Endothelial cell of umbilical vein (primary cell): ENCODE measurements at regions not wholly inside any gene's neighbourhood (a gene's known extent, or its start where the extent isn't known, plus 50 kb on each side); places are given as distances from the start of the nearest gene placed in this dataset.

Source experiments
- BruUV-seq: library from RNA; stranded (reverse); fragments of 400-500 nt; replicated peaks from 2 replicates; lab custom pipeline; 2021; lab: Mats Ljungman, UMichigan
- CTCF ChIA-PET: fragments of 300-600, 350-600 bp; sonication (Branson Sonifier 250); formaldehyde crosslinking; loops from one replicate; lab custom pipeline; 2021; ENCODE audit warnings: antibody characterized with exemption, inconsistent platforms; lab: Charles Lee
- POLR2A ChIA-PET: fragments of 300-600, 350-600 bp; sonication (Branson Sonifier 250); formaldehyde crosslinking; loops from one replicate; lab custom pipeline; 2021; ENCODE audit warnings: antibody characterized with exemption, inconsistent platforms; lab: Charles Lee
- DNase-seq: peaks from one replicate; pipeline ENCODE4 v3.0.0-alpha.2; 2011; ENCODE audit warnings: low read depth, low spot score
- FAIRE-seq: peaks from 2 replicates; lab custom pipeline; 2011; peaks lifted over from hg19 to GRCh38; lab: Jason Lieb, UNC
- H2AFZ ChIP-seq: 2 replicates; pipeline ENCODE4 v1.6.0; 2012; ENCODE audit warnings: low read depth, low read length, control low read depth, inconsistent platforms
- H3K27ac ChIP-seq: 2 replicates; pipeline ENCODE4 v1.5.1; 2011; ENCODE audit warnings: low read depth, mild to moderate bottlenecking, control low read depth, low read length, moderate library complexity; ENCODE audit not compliant: insufficient read depth
- H3K27me3 ChIP-seq, 2 experiments: 2 replicates each; pipeline versions ENCODE4 v1.6.0 to v1.6.1; 2011; ENCODE audit warnings: low read length in 2 of 2, mixed read lengths in 1 of 2; ENCODE audit not compliant: control insufficient read depth in 2 of 2, insufficient read depth in 2 of 2
- H3K36me3 ChIP-seq, 2 experiments: 2 replicates in 1 of 2; 3 replicates in 1 of 2; pipeline ENCODE4 v1.5.1; 2011; ENCODE audit warnings: low read length in 2 of 2, mild to moderate bottlenecking in 1 of 2, moderate library complexity in 1 of 2; ENCODE audit not compliant: control insufficient read depth in 2 of 2, insufficient read depth in 2 of 2; ENCODE audit errors: extremely low read depth in 1 of 2
- H3K4me1 ChIP-seq: 3 replicates; pipeline ENCODE4 v1.5.1; 2011; ENCODE audit warnings: mild to moderate bottlenecking, low read length; ENCODE audit not compliant: control insufficient read depth, insufficient read depth; ENCODE audit errors: extremely low read depth
- H3K4me2 ChIP-seq: 2 replicates; pipeline ENCODE4 v1.6.1; 2011; ENCODE audit warnings: low read length, control low read depth, mixed read lengths; ENCODE audit not compliant: insufficient read depth
- H3K4me3 ChIP-seq, 3 experiments: fragments of 200-600 bp in 1 of 3; sonication (generic), shearing (Covaris generic) in 1 of 3; replicated peaks in 1 of 3; 2 replicates each; pipeline ENCODE4 v1.5.1; 2011 to 2016; ENCODE audit warnings: control low read depth in 3 of 3, low read length in 3 of 3, mild to moderate bottlenecking in 2 of 3, inconsistent platforms in 1 of 3, low read depth in 1 of 3, moderate library complexity in 1 of 3; ENCODE audit not compliant: insufficient read depth in 1 of 3
- H3K79me2 ChIP-seq: 2 replicates; pipeline ENCODE4 v1.6.0; 2012; ENCODE audit warnings: low read length, inconsistent platforms; ENCODE audit not compliant: control insufficient read depth, insufficient read depth
- H3K9ac ChIP-seq: replicated peaks from 2 replicates; pipeline ENCODE3; 2011; ENCODE audit warnings: low read length, control low read depth; ENCODE audit not compliant: insufficient read depth; ENCODE audit errors: extremely low read depth
- H3K9me1 ChIP-seq: replicated peaks from 3 replicates; pipeline ENCODE4 v1.6.0; 2011; ENCODE audit warnings: mild to moderate bottlenecking, low read length; ENCODE audit not compliant: control insufficient read depth, insufficient read depth; ENCODE audit errors: extremely low read depth
- H3K9me3 ChIP-seq: replicated peaks from 2 replicates; pipeline ENCODE4 v1.5.1; 2012; ENCODE audit warnings: low read length, inconsistent platforms; ENCODE audit not compliant: control insufficient read depth, insufficient read depth
- H4K20me1 ChIP-seq: replicated peaks from 2 replicates; pipeline ENCODE3; 2011; ENCODE audit warnings: mild to moderate bottlenecking, low read length; ENCODE audit not compliant: control insufficient read depth, insufficient read depth; ENCODE audit errors: extremely low read depth
- CTCF ChIP-seq, 2 donors: IDR thresholded peaks; 1 replicate in 1 of 2; 2 replicates in 1 of 2; pipeline ENCODE4 v1.5.1; 2011; ENCODE audit warnings: low read length in 2 of 2, mild to moderate bottlenecking in 2 of 2, moderate library complexity in 2 of 2, control low read depth in 1 of 2, inconsistent platforms in 1 of 2, low read depth in 1 of 2; ENCODE audit not compliant: insufficient read depth in 1 of 2; ENCODE audit errors: extremely low read depth in 1 of 2
- EZH2 ChIP-seq: IDR thresholded peaks from 2 replicates; pipeline ENCODE4 v1.6.1; 2012; ENCODE audit warnings: borderline replicate concordance, low read depth, mild to moderate bottlenecking, moderate library complexity, low read length, inconsistent platforms; ENCODE audit not compliant: severe bottlenecking
- FOS ChIP-seq: IDR thresholded peaks from 2 replicates; pipeline ENCODE4 v1.6.1; 2011; ENCODE audit warnings: mild to moderate bottlenecking, low read length, moderate library complexity, borderline replicate concordance; ENCODE audit not compliant: insufficient read depth
- GATA2 ChIP-seq: IDR thresholded peaks from 2 replicates; pipeline ENCODE4 v1.7.0; 2011; ENCODE audit warnings: low read depth, mild to moderate bottlenecking, moderate library complexity, mixed read lengths, low read length; ENCODE audit not compliant: insufficient read length, insufficient read depth
- JUN ChIP-seq: IDR thresholded peaks from 2 replicates; pipeline ENCODE4 v1.6.1; 2011; ENCODE audit warnings: borderline replicate concordance, low read depth; ENCODE audit not compliant: insufficient read length, insufficient read depth
- MAX ChIP-seq: IDR thresholded peaks from 2 replicates; pipeline ENCODE4 v1.6.1; 2011; ENCODE audit not compliant: insufficient read depth, insufficient read length
- MYC ChIP-seq: IDR thresholded peaks from one replicate; pipeline ENCODE4 v1.6.1; 2011; ENCODE audit warnings: mild to moderate bottlenecking, low read depth, low read length
- POLR2A ChIP-seq: IDR thresholded peaks from 2 replicates; pipeline ENCODE4 v1.6.1; 2012; ENCODE audit warnings: low read depth, mild to moderate bottlenecking, control low read depth, low read length
- POLR2AphosphoS5 ChIP-seq: IDR thresholded peaks from 2 replicates; pipeline ENCODE4 v1.6.1; 2012; ENCODE audit warnings: low read depth, mild to moderate bottlenecking, control low read depth, low read length, moderate library complexity; ENCODE audit not compliant: insufficient read depth
- dilution Hi-C: fragments of 300-500 bp; cut with MboI; formaldehyde crosslinking; loops from one replicate; pipeline ENCODE4 v1.15.0; 2019; ENCODE audit warnings: low sequenced_read_pairs; ENCODE audit not compliant: extremely low pct_ligation_motif_present
- intact Hi-C: fragments of 100-400 bp; cut with micrococcal nuclease; formaldehyde crosslinking; loops from one replicate; pipeline ENCODE4 v1.10.0; 2022

- DNase-seq: no peak
- H3K9ac ChIP-seq: no peak overlapping the region
- ChIA-PET CTCF (no interaction called here), POLR2A (no interaction called here)
- no peaks in the 10 kb centered on the region for H3K27me3 ChIP-seq
- dilution Hi-C loops: no loop called here
- H3K79me2 ChIP-seq: no peaks in the 10 kb centered on the region
- TF ChIP-seq POLR2A: no peak
- no peak for TF ChIP-seq JUN
- no peak for TF ChIP-seq CTCF (IDR thresholded peaks at IDR 0.05; ENCODE audit: extremely low read depth in 1 of 2, insufficient read depth in 1 of 2, low read depth in 1 of 2, low read length in 2 of 2)
- TF ChIP-seq FOS: no peak
- no peak for TF ChIP-seq POLR2AphosphoS5
- TF ChIP-seq GATA2: no peak
- TF ChIP-seq MYC: no peak
- no peak for TF ChIP-seq MAX
- TF ChIP-seq EZH2: no peak
- no peak overlapping the region for H2AFZ ChIP-seq
- intact Hi-C loops: no loop called here
- no peaks in the 10 kb centered on the region for H3K9me3 ChIP-seq
- H3K4me3 ChIP-seq: no peak overlapping the region
- no peak for FAIRE-seq
- no peaks in the 10 kb centered on the region for H3K36me3 ChIP-seq
- no peaks in the 10 kb centered on the region for H3K4me1 ChIP-seq
- H3K9me1 ChIP-seq: no peaks in the 10 kb centered on the region
- H4K20me1 ChIP-seq: no peaks in the 10 kb centered on the region
- H3K27ac ChIP-seq: no peak overlapping the region
- H3K4me2 ChIP-seq: no peak overlapping the region
- no TSS peak for BruUV-seq
Measured at GRCh38 chr5:12385095-12385494, 480.8 kb upstream of the CTNND2 start.
